Thoracic aorta (tissue), 2 donors: ENCODE measurements at regions not wholly inside any gene's neighbourhood (a gene's known extent, or its start where the extent isn't known, plus 50 kb on each side); places are given as distances from the start of the nearest gene placed in this dataset.

Source experiments
- ATAC-seq: fragments of 150-250 bp; one replicate; pipeline ENCODE4 v1.8.0; 2017; ENCODE audit warnings: low read depth; ENCODE audit not compliant: insufficient number of reproducible peaks, low FRiP score
- DNase-seq: peaks from one replicate; pipeline ENCODE4 v3.0.0-alpha.2; 2020; ENCODE audit warnings: low spot score
- H3K27ac ChIP-seq, 2 donors: fragments of 200-600 bp; sonication (generic); 1 replicate in 1 of 2; 2 replicates in 1 of 2; pipeline ENCODE4 v1.5.1; 2016; ENCODE audit warnings: mild to moderate bottlenecking in 2 of 2, moderate library complexity in 2 of 2
- H3K27me3 ChIP-seq: fragments of 200-600 bp; sonication (generic); replicated peaks from 2 replicates; pipeline ENCODE4 v1.6.0; 2016; ENCODE audit warnings: mild to moderate bottlenecking; ENCODE audit not compliant: insufficient read depth
- H3K36me3 ChIP-seq: fragments of 200-600 bp; sonication (generic); one replicate; pipeline ENCODE4 v1.5.1; 2016
- H3K4me1 ChIP-seq, 2 donors: fragments of 200-600 bp; sonication (generic); 1 replicate in 1 of 2; 2 replicates in 1 of 2; pipeline versions ENCODE4 v1.5.1 to v1.6.0; 2016; ENCODE audit warnings: low read depth in 2 of 2, mild to moderate bottlenecking in 1 of 2; ENCODE audit not compliant: control insufficient read depth in 1 of 2
- H3K4me3 ChIP-seq: fragments of 200-600 bp; sonication (generic); 2 replicates; pipeline ENCODE4 v1.5.1; 2016; ENCODE audit warnings: mild to moderate bottlenecking
- H3K9me3 ChIP-seq: fragments of 200-600 bp; sonication (generic); 2 replicates; pipeline ENCODE4 v1.5.1; 2016
- TF ChIP-seq, protein P1 (sequence below): fragments of 200-600 bp; sonication (generic); IDR thresholded peaks from one replicate; pipeline ENCODE4 v1.5.1; 2019; ENCODE audit warnings: antibody characterized with exemption

GRCh38 chr5:5695266-5695665, 272.8 kb downstream of the ICE1 start:
- H3K4me1 ChIP-seq: no peaks in the 10 kb centered on the region
- H3K36me3 ChIP-seq: no peaks in the 10 kb centered on the region
- no peak overlapping the region for H3K4me3 ChIP-seq
- DNase-seq: no peak
- no peak overlapping the region for H3K27ac ChIP-seq
- H3K9me3 ChIP-seq: no peaks in the 10 kb centered on the region
- TF ChIP-seq, protein P1, sequence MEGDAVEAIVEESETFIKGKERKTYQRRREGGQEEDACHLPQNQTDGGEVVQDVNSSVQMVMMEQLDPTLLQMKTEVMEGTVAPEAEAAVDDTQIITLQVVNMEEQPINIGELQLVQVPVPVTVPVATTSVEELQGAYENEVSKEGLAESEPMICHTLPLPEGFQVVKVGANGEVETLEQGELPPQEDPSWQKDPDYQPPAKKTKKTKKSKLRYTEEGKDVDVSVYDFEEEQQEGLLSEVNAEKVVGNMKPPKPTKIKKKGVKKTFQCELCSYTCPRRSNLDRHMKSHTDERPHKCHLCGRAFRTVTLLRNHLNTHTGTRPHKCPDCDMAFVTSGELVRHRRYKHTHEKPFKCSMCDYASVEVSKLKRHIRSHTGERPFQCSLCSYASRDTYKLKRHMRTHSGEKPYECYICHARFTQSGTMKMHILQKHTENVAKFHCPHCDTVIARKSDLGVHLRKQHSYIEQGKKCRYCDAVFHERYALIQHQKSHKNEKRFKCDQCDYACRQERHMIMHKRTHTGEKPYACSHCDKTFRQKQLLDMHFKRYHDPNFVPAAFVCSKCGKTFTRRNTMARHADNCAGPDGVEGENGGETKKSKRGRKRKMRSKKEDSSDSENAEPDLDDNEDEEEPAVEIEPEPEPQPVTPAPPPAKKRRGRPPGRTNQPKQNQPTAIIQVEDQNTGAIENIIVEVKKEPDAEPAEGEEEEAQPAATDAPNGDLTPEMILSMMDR: no peak
- H3K27me3 ChIP-seq: no peaks in the 10 kb centered on the region
- no peak for ATAC-seq

DNA sequence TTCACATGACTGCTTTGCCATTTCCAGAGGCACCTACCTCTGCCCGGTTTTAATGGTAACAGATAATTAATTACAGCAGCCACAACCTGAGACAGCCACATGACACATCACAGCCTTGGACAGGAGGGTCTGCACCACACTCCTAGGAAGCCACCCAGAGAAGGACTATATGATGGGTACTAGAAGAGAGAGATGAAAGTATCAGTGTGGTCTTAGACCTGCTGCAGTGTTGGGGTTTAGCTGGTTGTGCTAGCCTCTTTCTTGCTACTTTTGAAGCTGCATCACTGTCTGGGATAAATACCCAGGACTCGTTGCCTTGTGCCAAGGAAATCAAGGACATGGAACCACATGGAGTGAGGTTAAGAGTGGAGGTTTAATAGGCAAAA, 266.4 kb downstream of the ICE1 start:
- H3K9me3 ChIP-seq: no peaks in the 10 kb centered on the region
- no peak for DNase-seq
- H3K4me1 ChIP-seq: peaks cover 0 to 5% of the 10 kb centered on the region in 2 donors
- no peaks in the 10 kb centered on the region for H3K36me3 ChIP-seq
- no peak for ATAC-seq
- no peak overlapping the region for H3K27ac ChIP-seq
- no peaks in the 10 kb centered on the region for H3K27me3 ChIP-seq
- TF ChIP-seq, protein P1: no peak
- no peak overlapping the region for H3K4me3 ChIP-seq

DNA sequence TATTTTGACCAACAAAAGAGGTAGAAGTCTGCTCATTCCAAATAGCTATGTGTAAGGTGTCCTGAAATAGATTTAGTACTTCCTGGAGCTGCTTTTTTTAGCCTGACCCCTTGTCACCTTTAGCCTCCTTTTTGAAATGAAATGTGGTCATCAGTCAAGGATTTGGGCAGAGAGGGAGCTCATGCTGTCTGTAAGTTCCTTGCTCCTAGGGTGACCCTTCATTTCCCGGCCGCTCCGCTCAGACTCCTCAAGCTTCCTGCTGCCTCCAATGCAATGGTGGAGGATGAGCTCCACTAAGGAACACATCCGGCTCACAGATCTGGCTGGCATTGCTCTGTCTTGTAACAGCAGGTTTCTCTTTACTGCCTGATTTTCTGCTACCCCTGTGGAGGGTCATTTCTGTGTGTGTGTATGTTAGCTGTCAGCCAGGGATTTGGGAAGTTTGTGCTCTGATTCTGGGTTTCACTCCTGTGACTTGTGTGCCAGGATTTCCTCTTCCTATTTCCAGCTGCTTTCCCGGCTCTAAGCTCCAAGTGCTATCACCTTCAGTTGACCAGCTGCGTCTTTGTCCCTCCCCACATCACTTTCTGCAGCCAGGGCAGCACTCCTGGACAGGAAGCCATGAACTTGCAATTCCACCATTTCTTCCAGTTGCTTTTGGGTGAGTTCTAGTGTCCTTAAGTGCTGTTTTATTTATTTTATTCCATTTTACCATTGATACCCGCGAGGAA, 265.9 kb downstream of the ICE1 start:
- Histone ChIP-seq H3K27ac (no peak overlapping the region), H3K36me3 (no peaks in the 10 kb centered on the region), H3K4me1 (peaks cover 0 to 5% of the 10 kb centered on the region in 2 donors), H3K27me3 (no peaks in the 10 kb centered on the region), H3K4me3 (no peak overlapping the region), H3K9me3 (no peaks in the 10 kb centered on the region)
- TF ChIP-seq, protein P1: no peak
- DNase-seq: no peak
- ATAC-seq: no peak

- H3K36me3 ChIP-seq: no peaks in the 10 kb centered on the region
- DNase-seq (no peak), ATAC-seq (no peak)
- H3K27ac ChIP-seq: no peak overlapping the region
- peaks cover 0 to 5% of the 10 kb centered on the region in 2 donors for H3K4me1 ChIP-seq
- H3K4me3 ChIP-seq: no peak overlapping the region
- no peaks in the 10 kb centered on the region for H3K9me3 ChIP-seq
- TF ChIP-seq, protein P1: no peak
- H3K27me3 ChIP-seq: no peaks in the 10 kb centered on the region
These were observed 264.6 kb downstream of the ICE1 start for GRCh38 chr5:5687113-5687512.

DNA sequence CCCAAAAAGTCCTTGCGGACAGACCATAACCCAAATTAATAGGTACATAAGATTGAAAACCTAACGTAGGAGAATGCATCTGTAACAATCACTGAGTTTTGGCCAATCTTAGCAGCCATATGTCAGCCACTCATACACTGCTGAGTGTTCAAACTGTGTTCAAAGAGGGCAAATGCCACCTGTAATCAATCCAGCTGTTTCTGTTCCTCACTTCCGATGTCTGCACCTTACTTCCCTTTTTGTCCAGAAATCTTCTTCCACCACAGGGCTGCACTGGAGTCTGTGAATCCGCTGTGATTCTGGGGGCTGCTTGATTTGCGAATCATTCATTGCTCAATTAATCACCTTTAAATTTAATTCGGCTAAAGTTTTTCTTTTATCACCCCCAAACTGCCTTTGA, 263.9 kb downstream of the ICE1 start:
- Histone ChIP-seq H3K4me1 (peaks cover 0 to 5% of the 10 kb centered on the region in 2 donors), H3K27ac (no peak overlapping the region), H3K27me3 (no peaks in the 10 kb centered on the region), H3K4me3 (no peak overlapping the region), H3K36me3 (no peaks in the 10 kb centered on the region), H3K9me3 (no peaks in the 10 kb centered on the region)
- no peak for ATAC-seq
- TF ChIP-seq, protein P1: no peak
- DNase-seq: no peak
